Non-pigmented ciliary epithelial cell (primary cell): ENCODE measurements at regions not wholly inside any gene's neighbourhood (a gene's known extent, or its start where the extent isn't known, plus 50 kb on each side); places are given as distances from the start of the nearest gene placed in this dataset.
"Not testable (repeated sequence)": the region's sequence is repeated elsewhere in the genome, so short reads cannot be mapped to it uniquely, and the experiment has no call there.

Source experiments
- DNase-seq: peaks from one replicate; pipeline ENCODE4 v3.0.0-alpha.2; 2010; ENCODE audit warnings: low read depth

- DNase-seq = no peak
Measured at GRCh38 chr5:116778651-116779280, 204.1 kb upstream of the SEMA6A start.

GRCh38 chr5:116778032-116778431, 203.4 kb upstream of the SEMA6A start:
- no peak for DNase-seq

- DNase-seq = no peak
Measured at GRCh38 chr5:116773926-116774325, 199.3 kb upstream of the SEMA6A start.

GRCh38 chr5:116772806-116773205, 198.2 kb upstream of the SEMA6A start:
- no peak for DNase-seq

- DNase-seq = no peak
Measured at GRCh38 chr5:116772152-116772501, 197.5 kb upstream of the SEMA6A start.

- DNase-seq = no peak
Measured at GRCh38 chr5:116771466-116772151, 197.0 kb upstream of the SEMA6A start.

- not testable (repeated sequence) for DNase-seq
Measured at GRCh38 chr5:116769953-116770352, 195.3 kb upstream of the SEMA6A start.

GRCh38 chr5:116769470-116769869, 194.8 kb upstream of the SEMA6A start:
- DNase-seq = no peak

- DNase-seq = peak; percentile 89
Measured at GRCh38 chr5:116766470-116766947, 191.9 kb upstream of the SEMA6A start.

- DNase-seq = peak; percentile 10
Measured at GRCh38 chr5:116765441-116765840, 190.8 kb upstream of the SEMA6A start.

GRCh38 chr5:116764941-116765340, 190.3 kb upstream of the SEMA6A start:
- DNase-seq = no peak

GRCh38 chr5:116763987-116764866, 189.6 kb upstream of the SEMA6A start:
- DNase-seq = no peak

- DNase-seq = peak; percentile 51
Measured at GRCh38 chr5:116759860-116760640, 185.4 kb upstream of the SEMA6A start.

GRCh38 chr5:116757326-116757725, 182.7 kb upstream of the SEMA6A start:
- DNase-seq = no peak

- DNase-seq = no peak
Measured at GRCh38 chr5:116756531-116756930, 181.9 kb upstream of the SEMA6A start.

- DNase-seq = no peak
Measured at GRCh38 chr5:116754556-116754955, 179.9 kb upstream of the SEMA6A start.

- no peak for DNase-seq
Measured at GRCh38 chr5:116751684-116752083, 177.1 kb upstream of the SEMA6A start.

- DNase-seq = no peak
Measured at GRCh38 chr5:116750631-116751580, 176.3 kb upstream of the SEMA6A start.

- DNase-seq = no peak
Measured at GRCh38 chr5:116747881-116748280, 173.3 kb upstream of the SEMA6A start.

- DNase-seq = no peak
Measured at GRCh38 chr5:116746668-116747067, 172.0 kb upstream of the SEMA6A start.

GRCh38 chr5:116740771-116741170, 166.1 kb upstream of the SEMA6A start:
- no peak for DNase-seq
